ENCODE measurements at regions not wholly inside any gene's neighbourhood (a gene's known extent, or its start where the extent isn't known, plus 50 kb on each side); places are given as distances from the start of the nearest gene placed in this dataset.
A peak's percentile ranks its signal among the peaks of the same experiment; 100 is the strongest.

DNA sequence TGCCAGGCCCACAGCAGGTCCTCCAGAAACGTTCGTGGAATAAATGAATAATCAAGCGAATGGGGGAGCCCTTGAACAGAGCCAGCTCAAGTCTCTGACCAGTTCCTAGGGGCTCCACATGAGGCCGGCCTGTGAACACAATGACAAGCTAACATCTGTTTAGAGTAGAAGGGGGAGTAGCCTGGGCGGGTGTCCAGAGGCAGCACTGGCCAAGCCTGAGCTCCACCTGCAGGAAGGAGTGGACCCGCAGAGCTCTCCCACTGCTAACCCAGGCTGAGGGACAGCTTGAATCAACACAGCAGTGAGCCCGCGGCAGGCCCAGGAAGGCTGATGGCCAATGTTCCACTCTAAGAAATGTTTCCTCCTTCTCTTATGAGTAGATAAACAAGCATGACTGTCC lies 234.8 kb upstream of the RAB6C start:
- Mint-ChIP-seq H3K36me3 (no peaks in the 10 kb centered on the region), H3K9me3 (peaks cover 10% of the 10 kb centered on the region; the same call in 1 of the 2 replicates), H3K4me1 (peaks cover 16% of the 10 kb centered on the region), H3K4me3 (no peak overlapping the region), H3K27me3 (ENCODE audit: low read depth) (no peaks in the 10 kb centered on the region; the same call in 1 of the 2 replicates), H3K27ac (peak overlapping the region; percentile 68; the same call in 1 of the 2 replicates)
- CTCF ChIA-PET = interaction anchor here (0.9 to 1.7 kb wide), 9 partner anchors 8 to 348 kb away, joined by 3 to 24 read pairs (median 4); no protein-coding TSS in a partner anchor
- POLR2A ChIA-PET = interaction anchor here (0.6 kb wide), 1 partner anchor 519 kb away, joined by 3 read pairs; no protein-coding TSS in a partner anchor
- ATAC-seq (peak; percentile 70), DNase-seq (ENCODE audit: low spot score) (peak; percentile 58)
- TF ChIP-seq, protein P1, sequence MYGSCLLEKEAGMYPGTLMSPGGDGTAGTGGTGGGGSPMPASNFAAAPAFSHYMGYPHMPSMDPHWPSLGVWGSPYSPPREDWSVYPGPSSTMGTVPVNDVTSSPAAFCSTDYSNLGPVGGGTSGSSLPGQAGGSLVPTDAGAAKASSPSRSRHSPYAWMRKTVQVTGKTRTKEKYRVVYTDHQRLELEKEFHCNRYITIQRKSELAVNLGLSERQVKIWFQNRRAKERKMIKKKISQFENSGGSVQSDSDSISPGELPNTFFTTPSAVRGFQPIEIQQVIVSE (CRISPR knock-in tag; IDR thresholded peaks at IDR 0.05; ENCODE audit: borderline replicate concordance) = no peak
- TF ChIP-seq ESRRA (CRISPR knock-in tag; IDR thresholded peaks at IDR 0.05; ENCODE audit: borderline replicate concordance) (no peak), NFE2L1 (CRISPR knock-in tag; IDR thresholded peaks at IDR 0.05) (no peak), NFATC4 (CRISPR knock-in tag; IDR thresholded peaks at IDR 0.05) (no peak), RELA (CRISPR knock-in tag; IDR thresholded peaks at IDR 0.05; ENCODE audit: borderline replicate concordance) (no peak)

DNA sequence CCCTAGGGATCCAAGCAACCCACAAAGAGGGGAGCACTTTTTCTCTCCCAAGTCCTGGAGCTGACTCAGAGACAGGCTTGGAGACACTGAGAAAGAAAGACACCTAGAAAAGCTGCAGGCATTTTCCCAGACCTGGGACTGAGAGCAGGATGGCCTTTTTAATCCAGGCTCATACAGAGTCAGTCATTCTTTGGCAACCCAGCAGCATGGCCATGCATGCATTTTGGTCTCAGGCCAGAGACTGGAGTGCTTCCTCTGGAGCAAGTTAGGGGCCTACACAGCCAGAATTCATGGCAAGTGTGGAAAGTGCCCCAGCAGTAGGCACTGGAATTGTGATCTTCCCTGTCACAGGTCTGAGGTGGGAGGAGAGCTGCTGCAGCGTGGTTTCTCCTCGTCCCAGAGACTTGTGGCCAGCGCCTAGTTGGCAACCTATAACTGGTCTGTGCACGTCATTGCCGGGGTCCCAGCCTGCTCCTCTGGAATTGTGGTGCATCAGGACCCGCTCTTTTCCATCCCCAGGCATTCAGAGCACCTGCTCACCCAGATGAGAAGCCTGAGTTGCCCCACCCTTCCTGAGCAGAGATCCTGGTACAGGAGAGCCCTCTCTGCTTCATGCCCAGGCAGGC lies 231.9 kb upstream of the RAB6C start:
- no peak for ATAC-seq
- Mint-ChIP-seq H3K27ac (no peak overlapping the region), H3K27me3 (ENCODE audit: low read depth) (no peaks in the 10 kb centered on the region; the same call in 1 of the 2 replicates), H3K36me3 (no peaks in the 10 kb centered on the region; the same call in 1 of the 2 replicates), H3K9me3 (peaks cover 20% of the 10 kb centered on the region), H3K4me1 (peaks cover 16% of the 10 kb centered on the region), H3K4me3 (no peak overlapping the region)
- CTCF ChIA-PET = interaction anchor here (0.8 to 3.4 kb wide), 11 partner anchors 8 to 558 kb away, joined by 3 to 28 read pairs (median 5); no protein-coding TSS in a partner anchor
- POLR2A ChIA-PET = no interaction called here
- no peak for DNase-seq (ENCODE audit: low spot score)
- TF ChIP-seq, protein P2, sequence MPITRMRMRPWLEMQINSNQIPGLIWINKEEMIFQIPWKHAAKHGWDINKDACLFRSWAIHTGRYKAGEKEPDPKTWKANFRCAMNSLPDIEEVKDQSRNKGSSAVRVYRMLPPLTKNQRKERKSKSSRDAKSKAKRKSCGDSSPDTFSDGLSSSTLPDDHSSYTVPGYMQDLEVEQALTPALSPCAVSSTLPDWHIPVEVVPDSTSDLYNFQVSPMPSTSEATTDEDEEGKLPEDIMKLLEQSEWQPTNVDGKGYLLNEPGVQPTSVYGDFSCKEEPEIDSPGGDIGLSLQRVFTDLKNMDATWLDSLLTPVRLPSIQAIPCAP (CRISPR knock-in tag; IDR thresholded peaks at IDR 0.05) = no peak
- TF ChIP-seq JAZF1 (CRISPR knock-in tag; IDR thresholded peaks at IDR 0.05) = no peak
- TF ChIP-seq, protein P3, sequence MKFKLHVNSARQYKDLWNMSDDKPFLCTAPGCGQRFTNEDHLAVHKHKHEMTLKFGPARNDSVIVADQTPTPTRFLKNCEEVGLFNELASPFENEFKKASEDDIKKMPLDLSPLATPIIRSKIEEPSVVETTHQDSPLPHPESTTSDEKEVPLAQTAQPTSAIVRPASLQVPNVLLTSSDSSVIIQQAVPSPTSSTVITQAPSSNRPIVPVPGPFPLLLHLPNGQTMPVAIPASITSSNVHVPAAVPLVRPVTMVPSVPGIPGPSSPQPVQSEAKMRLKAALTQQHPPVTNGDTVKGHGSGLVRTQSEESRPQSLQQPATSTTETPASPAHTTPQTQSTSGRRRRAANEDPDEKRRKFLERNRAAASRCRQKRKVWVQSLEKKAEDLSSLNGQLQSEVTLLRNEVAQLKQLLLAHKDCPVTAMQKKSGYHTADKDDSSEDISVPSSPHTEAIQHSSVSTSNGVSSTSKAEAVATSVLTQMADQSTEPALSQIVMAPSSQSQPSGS (CRISPR knock-in tag; IDR thresholded peaks at IDR 0.05; ENCODE audit: borderline replicate concordance, low read depth) = no peak

DNA sequence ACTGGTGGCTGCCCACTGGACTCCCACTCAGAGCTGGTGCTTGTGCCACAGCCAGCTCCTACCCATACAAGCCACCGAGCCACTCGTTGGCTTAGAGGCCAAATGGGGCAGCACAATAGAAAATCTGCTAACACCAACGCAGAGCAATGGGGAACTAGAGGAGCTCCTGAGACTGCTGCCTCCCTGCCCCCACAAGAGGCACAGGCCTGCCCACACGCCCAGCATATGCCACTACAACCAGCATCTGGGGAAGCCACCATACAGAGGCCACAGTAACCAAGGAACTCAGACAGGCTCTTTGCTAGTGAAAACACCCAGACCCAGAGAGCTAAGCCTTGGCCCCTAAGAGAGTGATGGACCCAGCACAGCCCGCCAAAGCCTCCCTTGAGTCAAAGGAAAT lies 231.2 kb upstream of the RAB6C start:
- H3K36me3 Mint-ChIP-seq = no peaks in the 10 kb centered on the region; the same call in 1 of the 2 replicates
- TF ChIP-seq GRHL2 (CRISPR knock-in tag; IDR thresholded peaks at IDR 0.05; ENCODE audit: insufficient replicate concordance, severe bottlenecking) (no peak), ZBTB21 (CRISPR knock-in tag; IDR thresholded peaks at IDR 0.05; ENCODE audit: borderline replicate concordance) (no peak), MYBL2 (CRISPR knock-in tag; IDR thresholded peaks at IDR 0.05) (no peak), CBFB (CRISPR knock-in tag; IDR thresholded peaks at IDR 0.05; ENCODE audit: low read depth) (no peak), ZNF416 (CRISPR knock-in tag; IDR thresholded peaks at IDR 0.05) (no peak)
- TF ChIP-seq, protein P4, sequence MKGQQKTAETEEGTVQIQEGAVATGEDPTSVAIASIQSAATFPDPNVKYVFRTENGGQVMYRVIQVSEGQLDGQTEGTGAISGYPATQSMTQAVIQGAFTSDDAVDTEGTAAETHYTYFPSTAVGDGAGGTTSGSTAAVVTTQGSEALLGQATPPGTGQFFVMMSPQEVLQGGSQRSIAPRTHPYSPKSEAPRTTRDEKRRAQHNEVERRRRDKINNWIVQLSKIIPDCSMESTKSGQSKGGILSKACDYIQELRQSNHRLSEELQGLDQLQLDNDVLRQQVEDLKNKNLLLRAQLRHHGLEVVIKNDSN (CRISPR knock-in tag; IDR thresholded peaks at IDR 0.05) = no peak
- TF ChIP-seq, protein P2 (CRISPR knock-in tag; IDR thresholded peaks at IDR 0.05) = no peak
- TF ChIP-seq, protein P5, sequence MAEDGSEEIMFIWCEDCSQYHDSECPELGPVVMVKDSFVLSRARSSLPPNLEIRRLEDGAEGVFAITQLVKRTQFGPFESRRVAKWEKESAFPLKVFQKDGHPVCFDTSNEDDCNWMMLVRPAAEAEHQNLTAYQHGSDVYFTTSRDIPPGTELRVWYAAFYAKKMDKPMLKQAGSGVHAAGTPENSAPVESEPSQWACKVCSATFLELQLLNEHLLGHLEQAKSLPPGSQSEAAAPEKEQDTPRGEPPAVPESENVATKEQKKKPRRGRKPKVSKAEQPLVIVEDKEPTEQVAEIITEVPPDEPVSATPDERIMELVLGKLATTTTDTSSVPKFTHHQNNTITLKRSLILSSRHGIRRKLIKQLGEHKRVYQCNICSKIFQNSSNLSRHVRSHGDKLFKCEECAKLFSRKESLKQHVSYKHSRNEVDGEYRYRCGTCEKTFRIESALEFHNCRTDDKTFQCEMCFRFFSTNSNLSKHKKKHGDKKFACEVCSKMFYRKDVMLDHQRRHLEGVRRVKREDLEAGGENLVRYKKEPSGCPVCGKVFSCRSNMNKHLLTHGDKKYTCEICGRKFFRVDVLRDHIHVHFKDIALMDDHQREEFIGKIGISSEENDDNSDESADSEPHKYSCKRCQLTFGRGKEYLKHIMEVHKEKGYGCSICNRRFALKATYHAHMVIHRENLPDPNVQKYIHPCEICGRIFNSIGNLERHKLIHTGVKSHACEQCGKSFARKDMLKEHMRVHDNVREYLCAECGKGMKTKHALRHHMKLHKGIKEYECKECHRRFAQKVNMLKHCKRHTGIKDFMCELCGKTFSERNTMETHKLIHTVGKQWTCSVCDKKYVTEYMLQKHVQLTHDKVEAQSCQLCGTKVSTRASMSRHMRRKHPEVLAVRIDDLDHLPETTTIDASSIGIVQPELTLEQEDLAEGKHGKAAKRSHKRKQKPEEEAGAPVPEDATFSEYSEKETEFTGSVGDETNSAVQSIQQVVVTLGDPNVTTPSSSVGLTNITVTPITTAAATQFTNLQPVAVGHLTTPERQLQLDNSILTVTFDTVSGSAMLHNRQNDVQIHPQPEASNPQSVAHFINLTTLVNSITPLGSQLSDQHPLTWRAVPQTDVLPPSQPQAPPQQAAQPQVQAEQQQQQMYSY (CRISPR knock-in tag; IDR thresholded peaks at IDR 0.05) = no peak
- no peak for DNase-seq (ENCODE audit: low spot score)
- no peak overlapping the region for H3K4me3 Mint-ChIP-seq
- H3K4me1 Mint-ChIP-seq = peaks cover 19% of the 10 kb centered on the region
- no peaks in the 10 kb centered on the region; the same call in 1 of the 2 replicates for H3K27me3 Mint-ChIP-seq (ENCODE audit: low read depth)
- peak; percentile 47 for ATAC-seq
- ChIA-PET CTCF (interaction anchor here (0.6 to 3.4 kb wide), 23 partner anchors 8 to 558 kb away, joined by 3 to 28 read pairs (median 4); no protein-coding TSS in a partner anchor), POLR2A (no interaction called here)
- H3K9me3 Mint-ChIP-seq = peaks cover 20% of the 10 kb centered on the region
- no peak overlapping the region for H3K27ac Mint-ChIP-seq
